Adrenal gland (tissue), 5 donors: ENCODE measurements at regions not wholly inside any gene's neighbourhood (a gene's known extent, or its start where the extent isn't known, plus 50 kb on each side); places are given as distances from the start of the nearest gene placed in this dataset.

Experiments
- POLR2A ChIP-seq, 2 donors: fragments of 450-650 bp; IDR thresholded peaks; one replicate each; pipeline ENCODE4 v1.6.1; 2017; ENCODE audit warnings: antibody characterized with exemption in 2 of 2, mild to moderate bottlenecking in 2 of 2, moderate library complexity in 1 of 2
- TF ChIP-seq, protein P1 (sequence below), 6 experiments: fragments of 450-650 bp in 4 of 6; fragments of 200-600 bp in 2 of 6; sonication (generic) in 1 of 6; IDR thresholded peaks; 1 replicate in 5 of 6; 2 replicates in 1 of 6; pipeline versions ENCODE4 v1.5.1 to v1.8.0; 2016 to 2021; ENCODE audit warnings: antibody characterized with exemption in 6 of 6, mild to moderate bottlenecking in 2 of 6, moderate library complexity in 1 of 6
- donor health status: DM: no; HTN: no; CAD: no.

DNA sequence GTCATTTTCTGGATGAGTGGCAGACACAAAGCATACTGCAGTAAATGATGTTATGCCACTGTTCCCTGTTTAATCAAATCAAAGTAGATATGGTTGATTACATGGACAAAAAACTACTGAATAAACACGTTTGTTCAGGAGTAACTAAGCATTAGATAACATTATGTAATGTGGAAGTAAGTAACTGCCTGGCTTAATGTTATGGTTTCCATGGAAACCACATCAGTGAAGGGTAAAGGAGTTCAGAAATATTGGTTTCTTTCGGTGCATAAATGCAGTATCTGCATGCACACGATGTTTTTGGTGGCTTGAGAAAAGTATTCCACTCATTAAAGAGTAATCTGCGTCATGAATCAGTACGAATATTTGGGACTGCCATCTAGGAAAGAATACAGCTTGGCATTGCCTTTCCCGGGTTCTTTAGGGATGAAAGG is 131.3 kb upstream of the PRKCQ start:
- TF ChIP-seq, protein P1, sequence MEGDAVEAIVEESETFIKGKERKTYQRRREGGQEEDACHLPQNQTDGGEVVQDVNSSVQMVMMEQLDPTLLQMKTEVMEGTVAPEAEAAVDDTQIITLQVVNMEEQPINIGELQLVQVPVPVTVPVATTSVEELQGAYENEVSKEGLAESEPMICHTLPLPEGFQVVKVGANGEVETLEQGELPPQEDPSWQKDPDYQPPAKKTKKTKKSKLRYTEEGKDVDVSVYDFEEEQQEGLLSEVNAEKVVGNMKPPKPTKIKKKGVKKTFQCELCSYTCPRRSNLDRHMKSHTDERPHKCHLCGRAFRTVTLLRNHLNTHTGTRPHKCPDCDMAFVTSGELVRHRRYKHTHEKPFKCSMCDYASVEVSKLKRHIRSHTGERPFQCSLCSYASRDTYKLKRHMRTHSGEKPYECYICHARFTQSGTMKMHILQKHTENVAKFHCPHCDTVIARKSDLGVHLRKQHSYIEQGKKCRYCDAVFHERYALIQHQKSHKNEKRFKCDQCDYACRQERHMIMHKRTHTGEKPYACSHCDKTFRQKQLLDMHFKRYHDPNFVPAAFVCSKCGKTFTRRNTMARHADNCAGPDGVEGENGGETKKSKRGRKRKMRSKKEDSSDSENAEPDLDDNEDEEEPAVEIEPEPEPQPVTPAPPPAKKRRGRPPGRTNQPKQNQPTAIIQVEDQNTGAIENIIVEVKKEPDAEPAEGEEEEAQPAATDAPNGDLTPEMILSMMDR (IDR thresholded peaks at IDR 0.05) = no peak
- no peak for TF ChIP-seq POLR2A (IDR thresholded peaks at IDR 0.05)
